ENCODE measurements at regions not wholly inside any gene's neighbourhood (a gene's known extent, or its start where the extent isn't known, plus 50 kb on each side); places are given as distances from the start of the nearest gene placed in this dataset.
"Not testable (repeated sequence)": the region's sequence is repeated elsewhere in the genome, so short reads cannot be mapped to it uniquely, and the experiment has no call there.

DNA sequence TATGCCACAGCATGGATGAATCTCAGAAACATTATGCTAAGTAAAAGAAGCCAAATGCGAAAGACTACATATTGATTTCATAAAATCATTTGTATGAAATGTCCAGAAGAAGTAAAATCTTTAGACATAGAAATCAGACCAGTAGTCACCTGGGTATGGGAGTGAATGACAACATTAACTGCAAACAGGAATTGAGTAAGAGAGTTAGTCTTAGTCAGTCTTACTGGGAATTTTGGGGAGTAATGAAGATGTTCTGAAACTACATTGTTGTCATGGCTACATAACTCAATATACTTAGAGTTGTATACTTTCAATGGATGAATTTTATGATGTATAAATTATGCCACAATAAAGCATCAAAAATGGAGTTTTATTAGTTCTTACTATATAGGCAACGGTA, 107.8 kb upstream of the CHORDC1 start:
- DNase-seq: no peak

DNA sequence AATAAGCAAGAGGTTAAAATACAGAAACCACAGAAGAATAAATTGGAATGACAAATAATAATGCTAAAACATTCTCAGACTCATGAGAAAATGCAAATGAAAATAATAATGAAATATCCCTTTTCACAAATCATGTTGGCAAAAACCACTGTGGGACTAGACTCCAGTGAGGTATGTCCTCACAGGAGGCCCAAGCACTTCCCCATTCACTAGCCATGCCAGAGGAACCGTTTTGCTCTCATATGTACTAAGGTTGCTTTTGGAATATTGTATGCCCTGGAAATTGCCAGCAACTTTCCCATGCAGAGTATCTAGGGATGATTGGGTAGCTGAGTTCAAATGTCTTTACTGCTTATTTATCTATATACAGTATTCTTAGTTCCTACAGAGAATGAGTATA, 106.2 kb upstream of the CHORDC1 start:
- DNase-seq: no peak

DNA sequence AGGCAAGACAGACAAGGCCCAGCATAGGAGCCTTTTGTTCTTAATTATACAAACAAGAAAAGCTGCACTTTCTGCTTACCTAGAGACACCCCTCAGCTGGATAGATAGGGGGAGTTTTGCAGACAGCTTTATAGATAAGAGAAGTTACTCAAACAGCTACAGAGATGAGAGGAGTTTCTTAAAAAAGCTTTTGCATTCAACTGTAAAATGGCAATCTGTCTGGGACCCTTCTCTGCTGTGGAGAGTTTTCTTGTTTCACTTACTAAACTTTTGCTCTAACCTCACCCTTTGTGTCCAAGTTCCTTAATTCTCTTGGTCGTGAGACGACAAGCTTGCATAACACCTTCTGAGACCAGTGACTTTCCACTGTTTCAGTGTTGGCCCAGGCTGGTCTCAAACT, 103.8 kb upstream of the CHORDC1 start:
- DNase-seq: no peak

- no peak for DNase-seq
Observed at GRCh38 chr11:90323289-90323688, 100.4 kb upstream of the CHORDC1 start.

DNA sequence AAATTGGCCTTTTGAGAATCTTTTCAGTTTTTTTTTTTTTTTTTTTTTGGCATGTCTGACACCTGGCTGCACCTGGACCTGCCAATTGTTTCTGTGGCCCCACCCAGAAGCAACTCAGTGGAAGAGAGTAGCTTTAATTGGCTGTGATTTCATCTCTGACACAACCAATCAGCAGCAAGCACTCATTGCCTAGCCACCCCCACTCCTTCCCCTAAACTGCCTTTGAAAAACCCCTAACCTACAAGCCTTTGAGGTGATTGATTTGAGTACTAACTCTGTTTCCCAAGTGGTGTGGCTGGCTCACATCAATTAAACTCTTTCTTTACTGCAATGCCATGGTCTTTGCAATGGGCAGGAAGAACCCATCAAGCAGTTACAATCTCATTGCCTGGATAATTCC, 98.2 kb upstream of the CHORDC1 start:
- no peak for DNase-seq

DNA sequence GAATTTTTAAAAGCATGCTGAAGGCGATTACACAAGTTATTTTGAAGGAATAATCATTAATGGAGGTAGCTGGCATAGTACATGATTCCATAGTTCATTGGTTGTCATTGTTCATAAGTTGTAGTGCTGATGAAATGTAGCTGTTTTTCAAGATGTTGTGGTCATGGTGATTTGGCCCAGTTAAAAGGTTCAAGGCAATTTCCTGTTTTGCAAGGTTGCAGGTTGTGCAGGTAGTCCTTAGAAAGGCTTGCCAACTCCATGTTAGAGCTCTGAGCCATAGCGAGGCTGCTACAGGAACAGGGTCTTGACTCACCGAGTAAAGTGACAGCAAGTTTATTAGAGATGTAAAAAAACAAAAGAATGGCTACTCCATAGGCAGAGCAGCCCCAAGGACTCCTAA, 95.8 kb upstream of the CHORDC1 start:
- DNase-seq: no peak

GRCh38 chr11:90310210-90310609, 87.4 kb upstream of the CHORDC1 start:
- DNase-seq: no peak

DNA sequence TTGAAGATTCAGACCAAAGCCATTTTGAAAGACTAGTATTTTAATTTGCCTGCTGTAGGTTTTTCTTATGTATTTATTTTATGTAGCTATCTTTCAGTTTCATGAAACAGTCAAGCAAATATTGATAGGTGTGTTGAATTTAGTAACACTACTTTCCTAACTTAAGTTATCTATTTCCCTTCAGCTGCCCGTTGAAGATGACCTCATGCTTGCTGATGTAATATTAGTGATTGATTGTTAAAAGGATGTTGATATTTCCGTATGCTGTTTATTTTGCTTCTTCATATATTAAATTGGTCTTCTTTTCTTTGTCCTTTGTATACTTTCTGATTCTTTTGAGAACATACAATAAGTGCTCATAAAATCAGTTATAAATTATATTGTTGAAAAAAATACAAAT, 86.8 kb upstream of the CHORDC1 start:
- no peak for DNase-seq

DNA sequence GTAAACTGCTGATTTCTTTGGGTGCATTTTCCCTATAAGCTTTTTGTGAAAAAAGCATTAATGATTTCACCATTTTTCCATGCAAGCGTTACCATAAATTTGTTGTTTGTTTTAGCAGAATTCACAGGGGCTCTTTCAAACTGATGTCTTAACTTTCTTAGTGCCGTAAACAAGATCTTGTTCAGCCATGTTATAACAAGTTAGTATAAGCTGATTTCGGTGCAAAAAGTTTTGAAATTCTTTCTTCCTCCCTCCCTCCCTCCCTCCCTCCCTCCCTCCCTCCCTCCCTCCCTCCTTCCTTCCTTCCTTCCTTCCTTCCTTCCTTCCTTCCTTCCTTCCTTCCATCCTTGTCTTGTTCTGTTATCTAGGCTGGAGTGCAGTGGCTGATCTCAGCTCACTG, 71.7 kb upstream of the CHORDC1 start:
- no peak for DNase-seq

GRCh38 chr11:90294091-90294490, 71.2 kb upstream of the CHORDC1 start:
- no peak for DNase-seq

DNA sequence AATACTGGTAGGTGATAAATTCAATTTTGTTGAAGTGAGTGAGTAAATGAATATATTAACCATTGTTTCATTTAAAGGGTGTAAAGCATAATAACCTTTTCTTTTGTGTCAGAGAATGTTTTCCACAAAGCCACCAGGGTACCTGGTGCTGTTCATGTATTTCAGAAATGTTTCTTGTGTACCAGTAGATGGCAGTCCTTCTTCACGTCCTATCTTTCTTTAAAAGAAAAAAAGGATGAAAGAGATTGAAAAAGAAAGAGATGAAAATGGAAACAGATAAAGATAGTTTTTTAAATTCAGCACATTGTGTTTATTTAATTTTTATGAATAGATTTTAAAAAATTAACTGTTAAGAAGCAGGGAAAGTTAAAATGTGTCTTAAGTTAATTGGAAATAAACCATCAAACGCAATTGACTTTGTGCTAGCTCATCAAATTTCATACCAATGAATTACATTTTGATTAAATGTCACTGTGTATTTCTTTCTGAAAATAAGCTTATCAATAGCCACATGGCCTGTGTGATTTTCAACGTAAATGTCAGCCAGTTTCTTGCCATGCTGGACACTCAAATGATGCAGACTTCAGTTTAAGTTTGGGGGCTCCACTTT, 65.5 kb upstream of the CHORDC1 start:
- DNase-seq: peak; percentile 52

DNA sequence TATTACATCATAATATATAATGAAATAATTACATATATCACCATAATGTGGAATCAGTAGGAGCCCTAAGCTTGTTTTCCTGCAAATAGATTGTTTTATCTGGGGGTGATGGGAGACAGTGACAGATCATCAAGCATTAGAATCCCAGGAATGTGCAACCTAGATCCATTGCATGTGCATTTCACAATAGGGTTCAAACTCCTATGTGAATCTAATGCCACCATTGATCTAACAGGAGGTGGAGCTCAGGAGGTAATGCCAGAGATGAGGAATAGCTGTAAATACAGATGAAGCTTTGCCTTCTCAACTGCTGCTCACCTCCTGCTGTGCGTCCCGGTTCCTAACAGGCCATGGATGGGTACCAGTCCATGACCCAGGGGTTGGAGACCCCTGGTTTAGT, 63.8 kb upstream of the CHORDC1 start:
- DNase-seq: no peak

- DNase-seq: no peak
Observed at GRCh38 chr11:90284171-90284570, 61.3 kb upstream of the CHORDC1 start.

GRCh38 chr11:90282551-90283071, 59.8 kb upstream of the CHORDC1 start:
- not testable (repeated sequence) for DNase-seq

DNA sequence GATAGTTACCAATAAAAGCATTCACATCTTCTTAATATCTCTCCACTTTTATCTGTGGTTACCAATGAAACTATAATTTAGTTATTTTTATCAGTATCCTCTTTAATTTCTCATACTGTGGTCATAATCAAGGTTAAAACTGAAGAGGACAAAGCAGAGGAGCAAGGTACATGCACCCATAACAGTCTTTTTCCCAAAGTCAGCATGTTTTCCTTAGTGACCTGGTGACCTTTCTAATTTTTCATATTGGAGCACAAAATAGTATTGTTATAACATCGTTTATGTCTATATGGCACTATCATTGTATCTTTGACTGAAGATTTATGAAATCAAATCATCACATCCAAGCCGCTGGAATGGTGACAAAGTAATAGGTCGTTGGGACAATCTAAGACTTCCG, 51.5 kb upstream of the CHORDC1 start:
- DNase-seq: no peak
